Thoracic aorta (tissue), 2 donors: ENCODE measurements at regions not wholly inside any gene's neighbourhood (a gene's known extent, or its start where the extent isn't known, plus 50 kb on each side); places are given as distances from the start of the nearest gene placed in this dataset.

Experiments
- ATAC-seq: fragments of 150-250 bp; one replicate; pipeline ENCODE4 v1.8.0; 2017; ENCODE audit warnings: low read depth; ENCODE audit not compliant: insufficient number of reproducible peaks, low FRiP score
- DNase-seq: peaks from one replicate; pipeline ENCODE4 v3.0.0-alpha.2; 2020; ENCODE audit warnings: low spot score
- H3K27ac ChIP-seq, 2 donors: fragments of 200-600 bp; sonication (generic); 1 replicate in 1 of 2; 2 replicates in 1 of 2; pipeline ENCODE4 v1.5.1; 2016; ENCODE audit warnings: mild to moderate bottlenecking in 2 of 2, moderate library complexity in 2 of 2
- H3K27me3 ChIP-seq: fragments of 200-600 bp; sonication (generic); replicated peaks from 2 replicates; pipeline ENCODE4 v1.6.0; 2016; ENCODE audit warnings: mild to moderate bottlenecking; ENCODE audit not compliant: insufficient read depth
- H3K36me3 ChIP-seq: fragments of 200-600 bp; sonication (generic); one replicate; pipeline ENCODE4 v1.5.1; 2016
- H3K4me1 ChIP-seq, 2 donors: fragments of 200-600 bp; sonication (generic); 1 replicate in 1 of 2; 2 replicates in 1 of 2; pipeline versions ENCODE4 v1.5.1 to v1.6.0; 2016; ENCODE audit warnings: low read depth in 2 of 2, mild to moderate bottlenecking in 1 of 2; ENCODE audit not compliant: control insufficient read depth in 1 of 2
- H3K4me3 ChIP-seq: fragments of 200-600 bp; sonication (generic); 2 replicates; pipeline ENCODE4 v1.5.1; 2016; ENCODE audit warnings: mild to moderate bottlenecking
- H3K9me3 ChIP-seq: fragments of 200-600 bp; sonication (generic); 2 replicates; pipeline ENCODE4 v1.5.1; 2016
- TF ChIP-seq, protein P1 (sequence below): fragments of 200-600 bp; sonication (generic); IDR thresholded peaks from one replicate; pipeline ENCODE4 v1.5.1; 2019; ENCODE audit warnings: antibody characterized with exemption

- TF ChIP-seq, protein P1, sequence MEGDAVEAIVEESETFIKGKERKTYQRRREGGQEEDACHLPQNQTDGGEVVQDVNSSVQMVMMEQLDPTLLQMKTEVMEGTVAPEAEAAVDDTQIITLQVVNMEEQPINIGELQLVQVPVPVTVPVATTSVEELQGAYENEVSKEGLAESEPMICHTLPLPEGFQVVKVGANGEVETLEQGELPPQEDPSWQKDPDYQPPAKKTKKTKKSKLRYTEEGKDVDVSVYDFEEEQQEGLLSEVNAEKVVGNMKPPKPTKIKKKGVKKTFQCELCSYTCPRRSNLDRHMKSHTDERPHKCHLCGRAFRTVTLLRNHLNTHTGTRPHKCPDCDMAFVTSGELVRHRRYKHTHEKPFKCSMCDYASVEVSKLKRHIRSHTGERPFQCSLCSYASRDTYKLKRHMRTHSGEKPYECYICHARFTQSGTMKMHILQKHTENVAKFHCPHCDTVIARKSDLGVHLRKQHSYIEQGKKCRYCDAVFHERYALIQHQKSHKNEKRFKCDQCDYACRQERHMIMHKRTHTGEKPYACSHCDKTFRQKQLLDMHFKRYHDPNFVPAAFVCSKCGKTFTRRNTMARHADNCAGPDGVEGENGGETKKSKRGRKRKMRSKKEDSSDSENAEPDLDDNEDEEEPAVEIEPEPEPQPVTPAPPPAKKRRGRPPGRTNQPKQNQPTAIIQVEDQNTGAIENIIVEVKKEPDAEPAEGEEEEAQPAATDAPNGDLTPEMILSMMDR = no peak
- H3K27ac ChIP-seq = no peak overlapping the region
- DNase-seq (no peak), ATAC-seq (no peak)
- H3K4me1 ChIP-seq = no peaks in the 10 kb centered on the region
- no peak overlapping the region for H3K4me3 ChIP-seq
- H3K9me3 ChIP-seq = no peaks in the 10 kb centered on the region
- H3K36me3 ChIP-seq = no peaks in the 10 kb centered on the region
- no peaks in the 10 kb centered on the region for H3K27me3 ChIP-seq
These were observed 684.7 kb upstream of the SLITRK5 start for GRCh38 chr13:86986448-86986847.

DNA sequence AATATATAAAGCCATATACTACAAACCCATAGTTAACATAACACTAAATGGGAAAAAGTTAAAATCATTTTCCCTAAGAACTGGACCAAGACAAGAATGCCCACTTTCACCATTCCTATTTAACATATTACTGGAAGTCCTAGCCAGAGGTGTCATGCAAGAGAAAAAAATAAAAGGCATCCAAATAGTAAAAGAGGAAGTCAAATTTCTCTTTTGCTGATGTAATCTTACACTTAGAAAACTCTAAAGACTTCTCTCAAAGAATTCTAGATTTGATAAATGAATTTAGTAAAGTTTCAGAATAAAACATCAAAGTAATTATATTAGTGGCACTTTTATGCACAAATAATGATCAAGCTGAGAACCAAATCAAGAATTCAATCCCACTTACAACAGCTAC lies 678.9 kb upstream of the SLITRK5 start:
- DNase-seq (no peak), ATAC-seq (no peak)
- H3K27me3 ChIP-seq = no peaks in the 10 kb centered on the region
- TF ChIP-seq, protein P1 = no peak
- no peaks in the 10 kb centered on the region for H3K9me3 ChIP-seq
- H3K4me1 ChIP-seq = no peaks in the 10 kb centered on the region
- H3K4me3 ChIP-seq = no peak overlapping the region
- H3K27ac ChIP-seq = no peak overlapping the region
- no peaks in the 10 kb centered on the region for H3K36me3 ChIP-seq

DNA sequence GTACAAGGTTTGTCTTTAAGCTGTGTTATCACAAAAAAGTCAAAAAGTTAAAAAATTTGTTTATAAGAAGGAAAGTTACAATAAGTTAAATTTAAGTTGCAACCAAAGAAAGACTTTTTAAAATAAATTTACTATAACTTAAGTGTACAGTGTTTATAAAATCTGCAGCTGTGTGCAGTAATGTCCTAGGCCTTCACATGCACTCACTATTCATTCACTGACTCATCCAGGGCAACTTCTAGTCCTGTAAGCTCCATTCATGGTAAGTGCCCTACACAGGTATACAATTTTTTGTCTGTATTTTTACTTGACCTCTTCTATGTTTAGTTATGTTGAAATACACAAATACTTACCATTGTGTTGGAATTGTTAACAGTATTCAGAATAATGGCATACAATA lies 667.9 kb upstream of the SLITRK5 start:
- TF ChIP-seq, protein P1 = no peak
- no peak for ATAC-seq
- Histone ChIP-seq H3K27ac (no peak overlapping the region), H3K27me3 (no peaks in the 10 kb centered on the region), H3K36me3 (no peaks in the 10 kb centered on the region), H3K9me3 (no peaks in the 10 kb centered on the region), H3K4me1 (no peaks in the 10 kb centered on the region), H3K4me3 (no peak overlapping the region)
- no peak for DNase-seq

- Histone ChIP-seq H3K36me3 (no peaks in the 10 kb centered on the region), H3K4me3 (no peak overlapping the region), H3K27me3 (no peaks in the 10 kb centered on the region), H3K4me1 (no peaks in the 10 kb centered on the region), H3K27ac (no peak overlapping the region), H3K9me3 (no peaks in the 10 kb centered on the region)
- TF ChIP-seq, protein P1 = no peak
- DNase-seq (no peak), ATAC-seq (no peak)
These were observed 665.7 kb upstream of the SLITRK5 start for GRCh38 chr13:87005511-87005910.

DNA sequence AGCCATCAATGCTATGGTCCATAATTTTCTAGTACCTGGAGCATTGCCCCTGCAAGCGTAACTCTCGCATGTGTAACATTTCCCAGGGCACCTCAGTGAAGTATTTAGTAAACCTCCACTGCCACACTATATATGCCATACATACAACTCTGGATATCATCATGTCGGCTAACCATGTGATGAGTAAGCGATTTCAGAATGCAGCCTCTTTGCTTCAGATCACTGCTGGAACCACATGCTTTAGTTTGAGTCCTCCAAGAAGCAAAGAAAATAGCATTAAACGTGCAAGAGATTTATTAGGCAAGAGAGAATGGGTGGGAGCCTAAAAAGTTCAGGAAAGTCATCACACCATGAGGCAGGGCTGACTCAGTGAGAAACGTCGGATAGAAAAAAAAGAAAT lies 635.6 kb upstream of the SLITRK5 start:
- H3K4me1 ChIP-seq = no peaks in the 10 kb centered on the region
- no peak overlapping the region for H3K27ac ChIP-seq
- H3K4me3 ChIP-seq = no peak overlapping the region
- no peaks in the 10 kb centered on the region for H3K36me3 ChIP-seq
- no peaks in the 10 kb centered on the region for H3K27me3 ChIP-seq
- ATAC-seq (no peak), DNase-seq (no peak)
- TF ChIP-seq, protein P1 = no peak
- H3K9me3 ChIP-seq = no peaks in the 10 kb centered on the region
